ENCODE measurements at regions not wholly inside any gene's neighbourhood (a gene's known extent, or its start where the extent isn't known, plus 50 kb on each side); places are given as distances from the start of the nearest gene placed in this dataset.

- no peak overlapping the region for H3K4me3 ChIP-seq (ENCODE audit: low read length)
- no peaks in the 10 kb centered on the region for H3K9me3 ChIP-seq (ENCODE audit: low read length)
- H2AFZ ChIP-seq (ENCODE audit: low read depth, low read length): no peak overlapping the region
- no peaks in the 10 kb centered on the region for H3K79me2 ChIP-seq (replicated peaks; ENCODE audit: insufficient read depth, low read length)
- TF ChIP-seq TAF1 (IDR thresholded peaks at IDR 0.05; ENCODE audit: low read depth) (no peak), POLR2AphosphoS5 (IDR thresholded peaks at IDR 0.05) (no peak), EZH2 (IDR thresholded peaks at IDR 0.05; ENCODE audit: borderline replicate concordance, insufficient read depth, low read length, poor library complexity, severe bottlenecking) (no peak), RAD21 (conservative IDR thresholded peaks at IDR 0.05) (no peak), CTCF (IDR thresholded peaks at IDR 0.05; ENCODE audit: poor library complexity, severe bottlenecking) (no peak), SMC3 (conservative IDR thresholded peaks at IDR 0.05; ENCODE audit: poor library complexity) (no peak), EP300 (conservative IDR thresholded peaks at IDR 0.05; ENCODE audit: poor library complexity, severe bottlenecking) (no peak), MXI1 (conservative IDR thresholded peaks at IDR 0.05; ENCODE audit: poor library complexity, severe bottlenecking) (no peak)
- TF ChIP-seq, protein P1, sequence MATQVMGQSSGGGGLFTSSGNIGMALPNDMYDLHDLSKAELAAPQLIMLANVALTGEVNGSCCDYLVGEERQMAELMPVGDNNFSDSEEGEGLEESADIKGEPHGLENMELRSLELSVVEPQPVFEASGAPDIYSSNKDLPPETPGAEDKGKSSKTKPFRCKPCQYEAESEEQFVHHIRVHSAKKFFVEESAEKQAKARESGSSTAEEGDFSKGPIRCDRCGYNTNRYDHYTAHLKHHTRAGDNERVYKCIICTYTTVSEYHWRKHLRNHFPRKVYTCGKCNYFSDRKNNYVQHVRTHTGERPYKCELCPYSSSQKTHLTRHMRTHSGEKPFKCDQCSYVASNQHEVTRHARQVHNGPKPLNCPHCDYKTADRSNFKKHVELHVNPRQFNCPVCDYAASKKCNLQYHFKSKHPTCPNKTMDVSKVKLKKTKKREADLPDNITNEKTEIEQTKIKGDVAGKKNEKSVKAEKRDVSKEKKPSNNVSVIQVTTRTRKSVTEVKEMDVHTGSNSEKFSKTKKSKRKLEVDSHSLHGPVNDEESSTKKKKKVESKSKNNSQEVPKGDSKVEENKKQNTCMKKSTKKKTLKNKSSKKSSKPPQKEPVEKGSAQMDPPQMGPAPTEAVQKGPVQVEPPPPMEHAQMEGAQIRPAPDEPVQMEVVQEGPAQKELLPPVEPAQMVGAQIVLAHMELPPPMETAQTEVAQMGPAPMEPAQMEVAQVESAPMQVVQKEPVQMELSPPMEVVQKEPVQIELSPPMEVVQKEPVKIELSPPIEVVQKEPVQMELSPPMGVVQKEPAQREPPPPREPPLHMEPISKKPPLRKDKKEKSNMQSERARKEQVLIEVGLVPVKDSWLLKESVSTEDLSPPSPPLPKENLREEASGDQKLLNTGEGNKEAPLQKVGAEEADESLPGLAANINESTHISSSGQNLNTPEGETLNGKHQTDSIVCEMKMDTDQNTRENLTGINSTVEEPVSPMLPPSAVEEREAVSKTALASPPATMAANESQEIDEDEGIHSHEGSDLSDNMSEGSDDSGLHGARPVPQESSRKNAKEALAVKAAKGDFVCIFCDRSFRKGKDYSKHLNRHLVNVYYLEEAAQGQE (IDR thresholded peaks at IDR 0.05; ENCODE audit: borderline replicate concordance): no peak
- H3K27me3 ChIP-seq (ENCODE audit: insufficient read depth, low read depth, low read length): no peaks in the 10 kb centered on the region
- no peaks in the 10 kb centered on the region for H3K9me2 ChIP-seq (ENCODE audit: insufficient read depth, low read length)
- no peaks in the 10 kb centered on the region for H3K36me3 ChIP-seq (ENCODE audit: insufficient read depth, low read length)
- no peaks in the 10 kb centered on the region for H3F3A ChIP-seq (ENCODE audit: insufficient read depth, low read length, poor library complexity, severe bottlenecking)
- no peak overlapping the region for H3K9ac ChIP-seq (ENCODE audit: low read length)
- no peak overlapping the region for H3K4me2 ChIP-seq (ENCODE audit: low read length)
- H3K27ac ChIP-seq (ENCODE audit: low read length): no peak overlapping the region
- H4K20me1 ChIP-seq (ENCODE audit: insufficient read depth): no peaks in the 10 kb centered on the region
Measured at GRCh38 chr16:59169168-59169567, 435.1 kb upstream of the GOT2 start.

- no peak overlapping the region for H3K27ac ChIP-seq (ENCODE audit: low read length)
- H2AFZ ChIP-seq (ENCODE audit: low read depth, low read length): no peak overlapping the region
- H3K4me2 ChIP-seq (ENCODE audit: low read length): no peak overlapping the region
- H3K9me2 ChIP-seq (ENCODE audit: insufficient read depth, low read length): no peaks in the 10 kb centered on the region
- no peak overlapping the region for H3K9ac ChIP-seq (ENCODE audit: low read length)
- no peaks in the 10 kb centered on the region for H3K27me3 ChIP-seq (ENCODE audit: insufficient read depth, low read depth, low read length)
- no peaks in the 10 kb centered on the region for H3K79me2 ChIP-seq (replicated peaks; ENCODE audit: insufficient read depth, low read length)
- no peak overlapping the region for H3K4me3 ChIP-seq (ENCODE audit: low read length)
- no peaks in the 10 kb centered on the region for H3F3A ChIP-seq (ENCODE audit: insufficient read depth, low read length, poor library complexity, severe bottlenecking)
- H4K20me1 ChIP-seq (ENCODE audit: insufficient read depth): no peaks in the 10 kb centered on the region
- H3K36me3 ChIP-seq (ENCODE audit: insufficient read depth, low read length): no peaks in the 10 kb centered on the region
- TF ChIP-seq EP300 (conservative IDR thresholded peaks at IDR 0.05; ENCODE audit: poor library complexity, severe bottlenecking): no peak
- no peak for TF ChIP-seq SMC3 (conservative IDR thresholded peaks at IDR 0.05; ENCODE audit: poor library complexity)
- H3K9me3 ChIP-seq (ENCODE audit: low read length): no peaks in the 10 kb centered on the region
Measured at GRCh38 chr16:59168461-59169114, 434.5 kb upstream of the GOT2 start.

All from neural cell (in vitro differentiated cells).